ENCODE measurements at regions not wholly inside any gene's neighbourhood (a gene's known extent, or its start where the extent isn't known, plus 50 kb on each side); places are given as distances from the start of the nearest gene placed in this dataset.

DNA sequence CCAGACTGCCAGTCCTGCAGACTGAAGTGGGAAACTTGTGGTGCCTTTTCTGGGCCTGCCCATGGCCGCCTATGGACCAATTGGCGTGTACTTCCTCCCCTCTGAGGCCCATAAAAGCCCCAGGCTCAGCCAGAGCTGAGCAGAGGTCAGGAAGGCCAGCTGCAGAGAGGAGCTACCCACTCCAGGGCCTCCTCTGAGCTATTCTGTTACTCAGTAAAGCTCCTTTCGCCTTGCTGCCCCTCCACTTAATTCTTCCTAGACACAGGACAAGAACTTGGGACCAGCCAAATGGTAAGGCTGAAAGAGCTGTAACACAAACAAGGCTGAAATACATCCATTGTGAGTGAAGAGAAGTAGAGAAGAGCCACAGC lies 106.4 kb downstream of the C9orf50 start:
- POLR2A ChIA-PET: no interaction called here

GRCh38 chr9:129513856-129514496 lies 106.9 kb downstream of the C9orf50 start:
- DNase-seq (no peak), ATAC-seq (no peak)
- POLR2A ChIA-PET: no interaction called here
- Mint-ChIP-seq H3K36me3 (ENCODE audit: low read depth) (peaks cover 7% of the 10 kb centered on the region), H3K4me1 (ENCODE audit: low read depth) (no peaks in the 10 kb centered on the region), H3K27ac (no peak overlapping the region), H3K4me3 (no peak overlapping the region), H3K27me3 (ENCODE audit: low read depth) (peaks cover 3% of the 10 kb centered on the region), H3K9me3 (ENCODE audit: insufficient read depth) (peaks cover 31% of the 10 kb centered on the region)
- CTCF ChIA-PET: no interaction called here

More for the DNA sequence above, 106.4 kb downstream of the C9orf50 start:
- H3K27me3 Mint-ChIP-seq (ENCODE audit: low read depth): peaks cover 3% of the 10 kb centered on the region
- ATAC-seq: no peak
- H3K36me3 Mint-ChIP-seq (ENCODE audit: low read depth): peaks cover 7% of the 10 kb centered on the region
- no peak overlapping the region for H3K4me3 Mint-ChIP-seq
- H3K4me1 Mint-ChIP-seq (ENCODE audit: low read depth): no peaks in the 10 kb centered on the region
- CTCF ChIA-PET: no interaction called here
- DNase-seq: no peak
- H3K9me3 Mint-ChIP-seq (ENCODE audit: insufficient read depth): peaks cover 31% of the 10 kb centered on the region
- no peak overlapping the region for H3K27ac Mint-ChIP-seq

DNA sequence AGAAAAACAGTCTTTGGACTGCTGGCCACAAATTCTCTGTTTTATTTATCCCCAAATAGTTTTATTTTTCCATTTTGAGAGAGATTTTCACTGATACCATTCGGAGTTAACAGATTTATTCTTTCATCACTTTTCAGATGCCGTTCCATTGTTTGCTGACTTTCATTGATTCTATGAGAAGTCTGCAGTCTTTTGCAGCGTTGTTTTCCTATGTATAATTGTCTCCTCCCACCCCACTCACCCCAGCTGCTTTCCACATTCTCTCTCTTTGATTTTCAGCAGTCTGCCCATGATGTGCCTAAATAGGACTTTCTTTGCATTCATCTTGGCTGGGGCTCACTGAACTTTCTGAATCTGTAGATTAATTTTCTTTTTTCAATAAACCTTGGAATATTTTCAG lies 107.6 kb downstream of the C9orf50 start:
- Mint-ChIP-seq H3K9me3 (ENCODE audit: insufficient read depth) (peaks cover 25% of the 10 kb centered on the region), H3K4me1 (ENCODE audit: low read depth) (no peaks in the 10 kb centered on the region), H3K36me3 (ENCODE audit: low read depth) (peaks cover 7% of the 10 kb centered on the region), H3K4me3 (no peak overlapping the region), H3K27me3 (ENCODE audit: low read depth) (peaks cover 3% of the 10 kb centered on the region), H3K27ac (no peak overlapping the region)
- ChIA-PET CTCF (interaction anchor here (1.2 kb wide), 1 partner anchor 382 kb away, joined by 3 read pairs; no protein-coding TSS in a partner anchor), POLR2A (no interaction called here)
- DNase-seq (no peak), ATAC-seq (no peak)

- peaks cover 3% of the 10 kb centered on the region for H3K27me3 Mint-ChIP-seq (ENCODE audit: low read depth)
- no peak for ATAC-seq
- no peak overlapping the region for H3K4me3 Mint-ChIP-seq
- peaks cover 7% of the 10 kb centered on the region for H3K36me3 Mint-ChIP-seq (ENCODE audit: low read depth)
- H3K27ac Mint-ChIP-seq: no peak overlapping the region
- POLR2A ChIA-PET: no interaction called here
- peaks cover 22% of the 10 kb centered on the region for H3K9me3 Mint-ChIP-seq (ENCODE audit: insufficient read depth)
- CTCF ChIA-PET: interaction anchor here (0.6 kb wide), 1 partner anchor 51 kb away, joined by 3 read pairs; no protein-coding TSS in a partner anchor
- no peak for DNase-seq
- H3K4me1 Mint-ChIP-seq (ENCODE audit: low read depth): no peaks in the 10 kb centered on the region
These were observed 109.5 kb downstream of the C9orf50 start for GRCh38 chr9:129511285-129511900.

DNA sequence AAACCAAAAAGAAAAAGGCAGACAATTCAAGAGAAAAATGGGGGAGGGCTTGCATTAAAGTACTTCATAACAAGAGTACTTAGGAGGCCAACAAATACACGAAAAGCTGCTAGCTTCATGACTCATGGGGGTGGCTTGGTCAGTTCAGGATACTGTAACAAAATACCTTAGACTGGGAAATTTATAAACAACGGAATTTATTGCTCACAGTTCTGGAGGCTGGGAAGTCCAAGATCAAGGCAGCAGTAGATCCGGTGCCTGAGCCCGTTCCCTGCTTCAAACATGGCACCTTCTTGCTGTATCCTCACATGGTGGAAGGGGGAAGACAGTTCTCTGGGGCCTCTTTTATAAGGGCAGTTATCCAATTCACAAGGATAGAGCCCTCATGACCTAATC lies 111.4 kb downstream of the C9orf50 start:
- ATAC-seq: no peak
- Mint-ChIP-seq H3K4me3 (no peak overlapping the region), H3K36me3 (ENCODE audit: low read depth) (peaks cover 4% of the 10 kb centered on the region), H3K27me3 (ENCODE audit: low read depth) (peaks cover 3% of the 10 kb centered on the region), H3K27ac (no peak overlapping the region), H3K9me3 (ENCODE audit: insufficient read depth) (peaks cover 14% of the 10 kb centered on the region), H3K4me1 (ENCODE audit: low read depth) (peaks cover 3% of the 10 kb centered on the region)
- CTCF ChIA-PET: no interaction called here
- POLR2A ChIA-PET: no interaction called here
- DNase-seq: no peak

- Mint-ChIP-seq H3K36me3 (ENCODE audit: low read depth) (no peaks in the 10 kb centered on the region), H3K4me3 (no peak overlapping the region), H3K9me3 (ENCODE audit: insufficient read depth) (peaks cover 5% of the 10 kb centered on the region), H3K4me1 (ENCODE audit: low read depth) (peaks cover 10% of the 10 kb centered on the region), H3K27me3 (ENCODE audit: low read depth) (peaks cover 3% of the 10 kb centered on the region), H3K27ac (no peak overlapping the region)
- DNase-seq (no peak), ATAC-seq (no peak)
- CTCF ChIA-PET: interaction anchor here (1.2 kb wide), 1 partner anchor 62 kb away, joined by 4 read pairs; no protein-coding TSS in a partner anchor
- POLR2A ChIA-PET: no interaction called here
These were observed 113.1 kb downstream of the C9orf50 start for GRCh38 chr9:129507805-129508204.

GRCh38 chr9:129506892-129507291 lies 114.0 kb downstream of the C9orf50 start:
- Mint-ChIP-seq H3K9me3 (ENCODE audit: insufficient read depth) (no peaks in the 10 kb centered on the region), H3K36me3 (ENCODE audit: low read depth) (no peaks in the 10 kb centered on the region), H3K4me1 (ENCODE audit: low read depth) (peaks cover 12% of the 10 kb centered on the region), H3K27ac (no peak overlapping the region), H3K4me3 (no peak overlapping the region), H3K27me3 (ENCODE audit: low read depth) (peaks cover 3% of the 10 kb centered on the region)
- ChIA-PET POLR2A (no interaction called here), CTCF (no interaction called here)
- DNase-seq (no peak), ATAC-seq (no peak)

DNA sequence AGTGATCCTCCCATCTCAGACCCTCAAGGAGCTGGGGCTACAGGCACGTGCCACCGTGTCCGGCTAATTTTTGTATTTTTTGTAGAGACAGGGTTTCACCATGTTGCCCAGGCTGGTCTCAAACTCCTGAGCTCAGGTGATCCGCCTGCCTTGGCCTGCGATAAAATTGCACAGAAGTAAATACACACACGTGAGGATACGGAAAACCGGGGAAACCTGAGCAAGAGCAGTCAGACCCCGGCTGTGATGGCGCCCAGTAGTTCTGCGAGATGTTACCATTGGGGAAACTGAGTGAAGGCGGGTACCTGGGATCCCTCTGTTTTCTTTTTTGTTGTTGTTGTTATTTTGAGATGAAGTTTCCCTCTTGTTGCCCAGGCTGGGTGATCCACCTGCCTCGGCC lies 114.9 kb downstream of the C9orf50 start:
- Mint-ChIP-seq H3K4me1 (ENCODE audit: low read depth) (peaks cover 15% of the 10 kb centered on the region), H3K36me3 (ENCODE audit: low read depth) (no peaks in the 10 kb centered on the region), H3K9me3 (ENCODE audit: insufficient read depth) (no peaks in the 10 kb centered on the region), H3K27ac (no peak overlapping the region), H3K4me3 (no peak overlapping the region), H3K27me3 (ENCODE audit: low read depth) (peaks cover 3% of the 10 kb centered on the region)
- ChIA-PET CTCF (no interaction called here), POLR2A (no interaction called here)
- DNase-seq: no peak
- ATAC-seq: no peak

DNA sequence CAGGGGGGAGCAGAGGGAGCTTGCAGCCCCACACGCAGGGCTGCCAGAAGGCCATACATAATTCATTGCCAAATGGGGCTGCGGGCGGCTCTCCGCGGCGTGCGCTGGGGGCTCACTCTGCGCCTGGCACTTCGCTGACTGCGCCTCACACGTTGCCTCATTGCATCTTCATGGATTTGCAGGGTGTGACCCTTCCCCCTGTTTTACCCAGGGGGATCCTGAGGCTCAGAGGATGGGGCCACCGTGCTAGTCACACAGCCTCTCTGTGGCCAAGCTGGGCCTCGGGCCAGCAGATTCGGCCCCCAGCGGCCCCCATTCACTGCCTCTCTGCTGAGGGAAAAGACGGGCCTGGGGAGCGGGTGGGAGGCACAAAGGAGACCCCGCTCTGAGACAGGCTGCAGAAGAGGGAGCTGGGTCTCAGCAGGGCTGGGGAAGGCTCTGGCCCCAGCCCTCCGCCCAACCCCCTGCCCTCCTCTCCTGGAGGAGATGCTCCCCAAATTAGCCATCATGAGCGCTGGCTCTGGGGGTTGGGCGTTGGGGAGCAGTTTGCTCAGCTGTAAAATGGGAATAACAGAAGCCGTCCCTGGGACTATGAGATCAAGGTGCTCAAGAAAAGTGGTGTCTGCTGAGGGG lies 115.5 kb downstream of the C9orf50 start:
- ChIA-PET POLR2A (no interaction called here), CTCF (no interaction called here)
- peaks cover 15% of the 10 kb centered on the region for H3K4me1 Mint-ChIP-seq (ENCODE audit: low read depth)
- no peaks in the 10 kb centered on the region for H3K36me3 Mint-ChIP-seq (ENCODE audit: low read depth)
- ATAC-seq (no peak), DNase-seq (no peak)
- no peaks in the 10 kb centered on the region for H3K27me3 Mint-ChIP-seq (ENCODE audit: low read depth)
- no peak overlapping the region for H3K4me3 Mint-ChIP-seq
- H3K27ac Mint-ChIP-seq: no peak overlapping the region
- no peaks in the 10 kb centered on the region for H3K9me3 Mint-ChIP-seq (ENCODE audit: insufficient read depth)

- CTCF ChIA-PET: no interaction called here
- Mint-ChIP-seq H3K4me1 (ENCODE audit: low read depth) (peaks cover 15% of the 10 kb centered on the region), H3K9me3 (ENCODE audit: insufficient read depth) (no peaks in the 10 kb centered on the region), H3K27me3 (ENCODE audit: low read depth) (no peaks in the 10 kb centered on the region), H3K27ac (no peak overlapping the region), H3K36me3 (ENCODE audit: low read depth) (no peaks in the 10 kb centered on the region), H3K4me3 (no peak overlapping the region)
- POLR2A ChIA-PET: no interaction called here
- ATAC-seq: no peak
- no peak for DNase-seq
These were observed 116.5 kb downstream of the C9orf50 start for GRCh38 chr9:129504404-129504803.

- H3K27ac Mint-ChIP-seq: peak overlapping the region; percentile 51
- peaks cover 21% of the 10 kb centered on the region for H3K4me1 Mint-ChIP-seq (ENCODE audit: low read depth)
- ChIA-PET POLR2A (interaction anchor here (0.7 kb wide), 1 partner anchor 45 kb away, joined by 3 read pairs; no protein-coding TSS in a partner anchor), CTCF (no interaction called here)
- H3K36me3 Mint-ChIP-seq (ENCODE audit: low read depth): no peaks in the 10 kb centered on the region
- DNase-seq (no peak), ATAC-seq (no peak)
- H3K27me3 Mint-ChIP-seq (ENCODE audit: low read depth): no peaks in the 10 kb centered on the region
- no peaks in the 10 kb centered on the region for H3K9me3 Mint-ChIP-seq (ENCODE audit: insufficient read depth)
- no peak overlapping the region for H3K4me3 Mint-ChIP-seq
These were observed 119.1 kb downstream of the C9orf50 start for GRCh38 chr9:129501771-129502319.

All from activated CD8-positive, alpha-beta T cell treated with anti-CD3 and anti-CD28 coated beads, Interleukin-2, amount 10 ng/mL, durations not matched to agents 7 days and 5 days (primary cell).